ENCODE measurements at regions not wholly inside any gene's neighbourhood (a gene's known extent, or its start where the extent isn't known, plus 50 kb on each side); places are given as distances from the start of the nearest gene placed in this dataset.

DNA sequence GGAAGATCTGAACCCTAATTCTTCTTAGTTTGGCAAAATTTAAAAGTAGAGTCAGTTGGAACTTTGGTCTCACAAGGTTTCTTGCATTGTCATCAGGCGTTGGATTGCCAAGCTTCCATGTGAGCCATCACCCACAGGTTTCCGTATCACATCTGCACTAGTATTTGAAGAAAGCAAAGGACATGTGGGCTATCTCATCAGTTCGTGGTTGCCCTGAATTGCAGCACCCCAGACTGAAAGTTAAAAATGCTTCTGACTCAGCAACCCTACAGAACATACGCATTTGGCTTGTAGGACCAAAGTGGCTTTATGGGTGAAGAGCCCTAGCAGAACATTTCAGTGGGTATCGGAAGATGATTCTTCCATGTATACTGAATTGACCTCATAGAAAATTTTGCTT, 358.0 kb downstream of the ENC1 start:
- TF ChIP-seq, protein P1, sequence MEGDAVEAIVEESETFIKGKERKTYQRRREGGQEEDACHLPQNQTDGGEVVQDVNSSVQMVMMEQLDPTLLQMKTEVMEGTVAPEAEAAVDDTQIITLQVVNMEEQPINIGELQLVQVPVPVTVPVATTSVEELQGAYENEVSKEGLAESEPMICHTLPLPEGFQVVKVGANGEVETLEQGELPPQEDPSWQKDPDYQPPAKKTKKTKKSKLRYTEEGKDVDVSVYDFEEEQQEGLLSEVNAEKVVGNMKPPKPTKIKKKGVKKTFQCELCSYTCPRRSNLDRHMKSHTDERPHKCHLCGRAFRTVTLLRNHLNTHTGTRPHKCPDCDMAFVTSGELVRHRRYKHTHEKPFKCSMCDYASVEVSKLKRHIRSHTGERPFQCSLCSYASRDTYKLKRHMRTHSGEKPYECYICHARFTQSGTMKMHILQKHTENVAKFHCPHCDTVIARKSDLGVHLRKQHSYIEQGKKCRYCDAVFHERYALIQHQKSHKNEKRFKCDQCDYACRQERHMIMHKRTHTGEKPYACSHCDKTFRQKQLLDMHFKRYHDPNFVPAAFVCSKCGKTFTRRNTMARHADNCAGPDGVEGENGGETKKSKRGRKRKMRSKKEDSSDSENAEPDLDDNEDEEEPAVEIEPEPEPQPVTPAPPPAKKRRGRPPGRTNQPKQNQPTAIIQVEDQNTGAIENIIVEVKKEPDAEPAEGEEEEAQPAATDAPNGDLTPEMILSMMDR (conservative IDR thresholded peaks at IDR 0.05; ENCODE audit: low read depth, low read length): no peak
- no peak for TF ChIP-seq EZH2 (IDR thresholded peaks at IDR 0.05; ENCODE audit: borderline replicate concordance, low read depth, low read length, poor library complexity, severe bottlenecking)
